ENCODE measurements at regions not wholly inside any gene's neighbourhood (a gene's known extent, or its start where the extent isn't known, plus 50 kb on each side); places are given as distances from the start of the nearest gene placed in this dataset.

GRCh38 chr21:21973806-21974205 lies 975.6 kb downstream of the NCAM2 start:
- Histone ChIP-seq H3K27me3 (ENCODE audit: insufficient read depth, low read length) (no peaks in the 10 kb centered on the region), H3K36me3 (ENCODE audit: control insufficient read depth in 1 of 2, insufficient read depth in 2 of 2, low read length in 2 of 2) (no peaks in the 10 kb centered on the region), H3K27ac (ENCODE audit: low read depth, low read length) (no peak overlapping the region), H4K20me1 (ENCODE audit: insufficient read depth) (no peaks in the 10 kb centered on the region), H3K4me3 (replicated peaks in 1 of 2; ENCODE audit: low read depth in 1 of 2, low read length in 2 of 2) (no peak overlapping the region), H3K4me2 (ENCODE audit: low read length) (no peak overlapping the region), H3K9me2 (ENCODE audit: insufficient read depth) (no peaks in the 10 kb centered on the region), H2AFZ (ENCODE audit: low read depth, low read length, poor library complexity, severe bottlenecking) (no peak overlapping the region), H3K9me3 (ENCODE audit: control insufficient read depth in 1 of 2, insufficient read depth in 1 of 2, low read depth in 1 of 2, low read length in 2 of 2) (peaks cover 15 to 31% of the 10 kb centered on the region in 2 experiments), H3K9ac (ENCODE audit: low read length) (no peak overlapping the region), H3K79me2 (ENCODE audit: insufficient read depth, low read length) (no peaks in the 10 kb centered on the region), H3K4me1 (ENCODE audit: control insufficient read depth in 1 of 2, insufficient read depth in 2 of 2, low read length in 2 of 2) (no peaks in the 10 kb centered on the region)
- TF ChIP-seq ZBTB33 (IDR thresholded peaks at IDR 0.05; ENCODE audit: extremely low read depth, insufficient replicate concordance, low read length): no peak
- no peak for DNase-seq (ENCODE audit: low read depth, low spot score)
- ChIA-PET POLR2A (no interaction called here), CTCF (no interaction called here), RAD21 (ENCODE audit: low non-redundant PET in 1 of 2, low total read pairs in 2 of 2, uncharacterized antibody in 2 of 2, unreplicated experiment in 2 of 2) (no interaction called here)
- intact Hi-C loops (cut with micrococcal nuclease): no loop called here
- ATAC-seq: no peak
- BruUV-seq (replicated peaks): no TSS peak

GRCh38 chr21:21996891-21997290 lies 998.7 kb downstream of the NCAM2 start:
- RAD21 ChIA-PET (ENCODE audit: low non-redundant PET in 1 of 2, low total read pairs in 2 of 2, uncharacterized antibody in 2 of 2, unreplicated experiment in 2 of 2): no interaction called here
- no peak overlapping the region for H3K27ac ChIP-seq (ENCODE audit: low read depth, low read length)
- no peaks in the 10 kb centered on the region for H3K79me2 ChIP-seq (ENCODE audit: insufficient read depth, low read length)
- H3K9me2 ChIP-seq (ENCODE audit: insufficient read depth): no peaks in the 10 kb centered on the region
- ATAC-seq (no peak), DNase-seq (ENCODE audit: low read depth, low spot score) (no peak)
- no peak overlapping the region for H3K4me2 ChIP-seq (ENCODE audit: low read length)
- H4K20me1 ChIP-seq (ENCODE audit: insufficient read depth): no peaks in the 10 kb centered on the region
- H3K4me1 ChIP-seq (ENCODE audit: control insufficient read depth in 1 of 2, insufficient read depth in 2 of 2, low read length in 2 of 2): no peaks in the 10 kb centered on the region
- no peaks in the 10 kb centered on the region for H3K36me3 ChIP-seq (ENCODE audit: control insufficient read depth in 1 of 2, insufficient read depth in 2 of 2, low read length in 2 of 2)
- POLR2A ChIA-PET: no interaction called here
- intact Hi-C loops (cut with micrococcal nuclease): no loop called here
- H3K9ac ChIP-seq (ENCODE audit: low read length): no peak overlapping the region
- no peaks in the 10 kb centered on the region for H3K27me3 ChIP-seq (ENCODE audit: insufficient read depth, low read length)
- TF ChIP-seq SP1 (IDR thresholded peaks at IDR 0.05; ENCODE audit: low read depth) (no peak), CBX3 (IDR thresholded peaks at IDR 0.05; ENCODE audit: low read depth) (no peak)
- H2AFZ ChIP-seq (ENCODE audit: low read depth, low read length, poor library complexity, severe bottlenecking): no peak overlapping the region
- no TSS peak for BruUV-seq (replicated peaks)
- no peak overlapping the region for H3K4me3 ChIP-seq (replicated peaks in 1 of 2; ENCODE audit: low read depth in 1 of 2, low read length in 2 of 2)
- peaks cover 10 to 26% of the 10 kb centered on the region in 2 experiments; a peak in 3 of 4 replicates for H3K9me3 ChIP-seq (ENCODE audit: control insufficient read depth in 1 of 2, insufficient read depth in 1 of 2, low read depth in 1 of 2, low read length in 2 of 2)
- CTCF ChIA-PET: no interaction called here

Measured in HCT116 (cell line).